Cardiac fibroblast (primary cell): ENCODE measurements at regions not wholly inside any gene's neighbourhood (a gene's known extent, or its start where the extent isn't known, plus 50 kb on each side); places are given as distances from the start of the nearest gene placed in this dataset.

ENCODE experiments used
- DNase-seq, 2 donors: peaks; one replicate each; pipeline versions ENCODE4 v3.0.0 to v3.0.0-alpha.2; 2010; ENCODE audit warnings: low read depth in 2 of 2
- H3K4me3 ChIP-seq, 2 donors: replicated peaks in 1 of 2; 1 replicate in 1 of 2; 2 replicates in 1 of 2; pipeline ENCODE4 v1.5.1; 2011; ENCODE audit warnings: low read depth in 2 of 2, low read length in 2 of 2, mild to moderate bottlenecking in 2 of 2, moderate library complexity in 1 of 2
- TF ChIP-seq, protein P1 (sequence below): IDR thresholded peaks from one replicate; pipeline ENCODE4 v1.5.1; 2011; ENCODE audit warnings: low read depth, mild to moderate bottlenecking, low read length, inconsistent platforms

DNA sequence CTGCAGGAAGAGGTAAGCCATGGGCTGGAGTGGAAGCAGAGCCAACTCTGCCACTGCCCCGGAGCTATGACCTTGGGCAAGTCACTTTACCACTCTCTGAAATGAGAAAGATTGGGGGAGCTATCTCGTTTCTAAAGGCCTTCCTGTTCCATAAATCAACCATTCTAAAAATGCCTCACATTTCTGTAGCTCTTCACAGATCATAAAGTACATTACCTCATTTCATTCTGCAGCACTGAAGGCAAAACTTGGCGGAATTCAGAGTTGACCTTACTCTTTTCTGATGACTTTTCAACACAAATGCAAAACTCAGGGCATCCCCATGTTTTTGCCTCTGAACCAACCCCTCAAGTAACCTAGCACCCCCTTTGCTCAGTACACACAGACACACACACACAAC, 404.0 kb upstream of the NFIA start:
- no peak overlapping the region for H3K4me3 ChIP-seq
- TF ChIP-seq, protein P1, sequence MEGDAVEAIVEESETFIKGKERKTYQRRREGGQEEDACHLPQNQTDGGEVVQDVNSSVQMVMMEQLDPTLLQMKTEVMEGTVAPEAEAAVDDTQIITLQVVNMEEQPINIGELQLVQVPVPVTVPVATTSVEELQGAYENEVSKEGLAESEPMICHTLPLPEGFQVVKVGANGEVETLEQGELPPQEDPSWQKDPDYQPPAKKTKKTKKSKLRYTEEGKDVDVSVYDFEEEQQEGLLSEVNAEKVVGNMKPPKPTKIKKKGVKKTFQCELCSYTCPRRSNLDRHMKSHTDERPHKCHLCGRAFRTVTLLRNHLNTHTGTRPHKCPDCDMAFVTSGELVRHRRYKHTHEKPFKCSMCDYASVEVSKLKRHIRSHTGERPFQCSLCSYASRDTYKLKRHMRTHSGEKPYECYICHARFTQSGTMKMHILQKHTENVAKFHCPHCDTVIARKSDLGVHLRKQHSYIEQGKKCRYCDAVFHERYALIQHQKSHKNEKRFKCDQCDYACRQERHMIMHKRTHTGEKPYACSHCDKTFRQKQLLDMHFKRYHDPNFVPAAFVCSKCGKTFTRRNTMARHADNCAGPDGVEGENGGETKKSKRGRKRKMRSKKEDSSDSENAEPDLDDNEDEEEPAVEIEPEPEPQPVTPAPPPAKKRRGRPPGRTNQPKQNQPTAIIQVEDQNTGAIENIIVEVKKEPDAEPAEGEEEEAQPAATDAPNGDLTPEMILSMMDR: no peak
- no peak for DNase-seq

DNA sequence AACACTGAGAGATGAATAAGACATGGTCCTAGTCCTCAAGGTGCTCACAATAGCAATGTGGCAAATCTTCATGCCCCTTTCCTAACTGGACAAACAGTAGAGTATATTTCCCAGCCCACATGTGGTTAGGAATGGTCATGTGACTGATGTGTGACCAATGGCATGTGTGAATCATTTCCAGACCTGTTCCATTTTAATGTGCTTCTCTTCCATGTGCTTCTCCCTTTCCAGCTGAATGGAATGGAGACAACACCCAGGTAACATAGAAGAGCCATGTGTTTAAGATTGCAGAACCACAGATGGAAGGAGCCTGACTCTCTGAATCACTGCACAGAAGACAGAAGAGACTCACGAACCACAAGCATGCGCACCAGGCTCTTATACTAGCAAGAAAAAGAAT, 409.9 kb upstream of the NFIA start:
- TF ChIP-seq, protein P1: no peak
- DNase-seq: no peak
- no peak overlapping the region for H3K4me3 ChIP-seq

DNA sequence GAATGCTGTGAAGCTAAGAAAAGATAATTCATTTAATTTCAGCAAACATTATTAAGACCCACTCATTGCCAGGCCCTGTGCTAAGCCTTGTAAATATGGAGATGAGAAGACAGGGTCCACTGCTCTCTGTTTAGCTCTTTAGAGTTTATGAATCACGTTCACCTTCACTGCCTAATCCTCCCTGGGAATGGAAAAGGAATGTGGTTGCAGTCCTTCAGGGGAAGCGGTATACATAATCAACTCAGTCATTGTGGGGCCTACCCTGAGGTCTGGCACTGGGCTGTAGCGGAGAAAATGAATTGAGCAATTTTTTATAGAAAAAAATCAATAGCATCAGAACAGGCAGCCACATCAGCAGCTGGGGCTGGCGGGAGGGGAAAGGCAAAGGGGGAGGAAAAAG, 412.1 kb upstream of the NFIA start:
- no peak overlapping the region for H3K4me3 ChIP-seq
- TF ChIP-seq, protein P1: no peak
- no peak for DNase-seq

DNA sequence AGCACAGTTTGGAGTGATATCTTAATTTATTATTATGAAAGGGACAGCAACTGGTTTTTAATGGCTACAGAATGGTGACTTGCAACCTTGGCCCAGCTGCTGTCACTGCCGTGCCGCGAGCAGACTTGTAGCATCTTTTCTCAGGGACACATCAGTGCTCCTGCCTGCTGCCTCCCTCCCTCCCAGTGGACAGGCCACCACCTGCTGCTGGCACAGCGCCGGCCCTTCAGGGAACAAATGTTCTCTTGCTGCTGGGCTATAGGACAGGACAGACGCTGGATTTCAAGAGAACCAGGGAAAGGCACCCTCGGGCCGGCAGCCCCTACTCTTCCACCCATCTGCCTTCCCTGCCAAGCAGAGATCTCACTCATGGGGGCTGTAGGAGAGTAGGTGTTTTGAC, 413.8 kb upstream of the NFIA start:
- DNase-seq: no peak
- H3K4me3 ChIP-seq: no peak overlapping the region
- TF ChIP-seq, protein P1: no peak

DNA sequence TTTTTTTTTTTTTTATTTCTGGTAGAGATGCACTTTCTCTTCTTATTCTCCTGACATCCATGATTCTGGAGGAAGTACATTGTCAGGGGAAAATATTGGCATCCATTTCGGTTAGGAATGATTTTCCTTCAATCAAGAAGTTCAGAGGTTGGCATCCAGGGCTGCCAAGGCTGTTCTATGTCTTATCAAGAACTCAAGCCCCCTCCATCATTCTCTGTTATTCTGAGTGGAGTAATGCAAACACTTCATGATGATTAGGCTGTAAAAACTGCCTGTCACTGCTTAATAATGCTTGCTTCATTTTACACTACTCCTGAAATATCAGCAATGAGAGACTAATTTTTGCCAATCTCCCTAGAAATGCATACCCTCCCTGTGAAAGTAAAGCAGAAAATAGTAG, 417.1 kb upstream of the NFIA start:
- TF ChIP-seq, protein P1: no peak
- H3K4me3 ChIP-seq: no peak overlapping the region
- DNase-seq: no peak

DNA sequence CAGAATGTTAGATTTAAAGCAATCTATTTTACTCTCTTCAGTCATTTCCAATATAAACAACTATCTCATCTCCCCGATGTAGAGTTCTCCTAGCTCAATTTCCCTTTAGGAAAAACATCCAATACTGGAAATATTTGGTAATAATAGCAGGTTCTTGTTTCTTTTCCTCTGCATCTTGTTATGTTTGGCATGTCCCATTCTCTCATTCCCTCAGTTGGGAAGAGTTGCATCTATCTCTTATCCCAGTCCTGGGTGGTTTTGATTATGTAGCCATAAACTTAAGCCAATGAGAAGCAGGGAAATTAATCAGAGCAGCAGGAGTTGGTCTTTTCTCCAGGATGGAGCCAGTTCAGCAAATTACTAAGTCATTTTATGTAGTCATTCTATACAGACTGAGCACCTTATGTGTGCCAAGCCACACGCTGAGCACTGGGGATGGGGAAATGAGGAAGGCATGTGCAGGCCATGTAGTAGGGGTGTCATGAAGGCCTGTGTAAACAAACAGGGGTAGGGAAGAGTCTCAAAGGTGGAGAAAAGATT, 418.2 kb upstream of the NFIA start:
- TF ChIP-seq, protein P1: no peak
- DNase-seq: no peak
- H3K4me3 ChIP-seq: no peak overlapping the region

DNA sequence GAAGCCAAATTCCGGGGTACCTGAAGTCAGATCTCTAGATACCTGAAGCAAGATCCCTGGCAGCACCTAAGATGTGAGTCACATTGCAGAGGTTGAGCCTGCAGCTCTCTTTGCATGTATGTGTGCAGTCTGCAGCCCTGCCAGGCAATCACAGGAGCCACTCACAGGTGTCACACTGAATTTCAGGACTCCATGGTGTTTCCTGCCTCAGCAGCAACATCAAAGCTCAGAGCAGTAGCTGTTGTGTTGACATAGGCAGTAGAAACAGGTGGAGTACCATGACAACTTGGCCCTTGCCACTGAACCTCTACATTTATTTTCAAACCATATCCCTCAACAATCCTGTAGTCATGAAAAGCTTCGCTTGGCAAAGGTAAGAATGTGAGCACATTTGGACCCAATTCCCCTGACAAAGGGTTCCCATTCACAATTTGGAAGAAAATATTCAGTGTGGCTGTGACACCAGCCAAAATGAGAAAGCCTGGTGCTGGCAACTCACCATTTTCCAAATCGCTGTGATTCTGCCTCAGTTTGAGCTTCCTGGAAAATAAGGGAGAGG, 419.8 kb upstream of the NFIA start:
- TF ChIP-seq, protein P1: no peak
- no peak overlapping the region for H3K4me3 ChIP-seq
- DNase-seq: no peak
